ENCODE measurements at regions not wholly inside any gene's neighbourhood (a gene's known extent, or its start where the extent isn't known, plus 50 kb on each side); places are given as distances from the start of the nearest gene placed in this dataset.

GRCh38 chr1:101298663-101299062, 61.8 kb downstream of the S1PR1 start:
- peaks cover 31% of the 10 kb centered on the region for H3K4me1 Mint-ChIP-seq (ENCODE audit: low read depth, unreplicated experiment)
- DNase-seq = no peak
- H3K4me3 Mint-ChIP-seq (ENCODE audit: unreplicated experiment) = no peak overlapping the region
- no peak for TF ChIP-seq CTCF (IDR thresholded peaks at IDR 0.05; ENCODE audit: partially characterized antibody, unreplicated experiment)
- H3K36me3 Mint-ChIP-seq (ENCODE audit: unreplicated experiment) = no peaks in the 10 kb centered on the region
- peak overlapping the region; percentile 98 for H3K27ac Mint-ChIP-seq (ENCODE audit: unreplicated experiment)
- H3K27me3 Mint-ChIP-seq (ENCODE audit: unreplicated experiment) = peaks cover 8% of the 10 kb centered on the region
- peaks cover 12% of the 10 kb centered on the region for H3K9me3 Mint-ChIP-seq (ENCODE audit: unreplicated experiment)

- H3K27me3 Mint-ChIP-seq (ENCODE audit: unreplicated experiment) = peaks cover 8% of the 10 kb centered on the region
- H3K4me3 Mint-ChIP-seq (ENCODE audit: unreplicated experiment) = no peak overlapping the region
- H3K4me1 Mint-ChIP-seq (ENCODE audit: low read depth, unreplicated experiment) = peaks cover 29% of the 10 kb centered on the region
- DNase-seq = no peak
- TF ChIP-seq CTCF (IDR thresholded peaks at IDR 0.05; ENCODE audit: partially characterized antibody, unreplicated experiment) = no peak
- H3K9me3 Mint-ChIP-seq (ENCODE audit: unreplicated experiment) = peaks cover 12% of the 10 kb centered on the region
- H3K36me3 Mint-ChIP-seq (ENCODE audit: unreplicated experiment) = no peaks in the 10 kb centered on the region
- H3K27ac Mint-ChIP-seq (ENCODE audit: unreplicated experiment) = no peak overlapping the region
Observed at GRCh38 chr1:101299141-101299540, 62.3 kb downstream of the S1PR1 start.

GRCh38 chr1:101299710-101300109, 62.9 kb downstream of the S1PR1 start:
- no peak for DNase-seq
- no peak overlapping the region for H3K27ac Mint-ChIP-seq (ENCODE audit: unreplicated experiment)
- no peak for TF ChIP-seq CTCF (IDR thresholded peaks at IDR 0.05; ENCODE audit: partially characterized antibody, unreplicated experiment)
- peaks cover 29% of the 10 kb centered on the region for H3K4me1 Mint-ChIP-seq (ENCODE audit: low read depth, unreplicated experiment)
- H3K27me3 Mint-ChIP-seq (ENCODE audit: unreplicated experiment) = peaks cover 8% of the 10 kb centered on the region
- no peaks in the 10 kb centered on the region for H3K36me3 Mint-ChIP-seq (ENCODE audit: unreplicated experiment)
- H3K9me3 Mint-ChIP-seq (ENCODE audit: unreplicated experiment) = peaks cover 12% of the 10 kb centered on the region
- H3K4me3 Mint-ChIP-seq (ENCODE audit: unreplicated experiment) = no peak overlapping the region

GRCh38 chr1:101300916-101301315, 64.1 kb downstream of the S1PR1 start:
- no peak overlapping the region for H3K27ac Mint-ChIP-seq (ENCODE audit: unreplicated experiment)
- no peak overlapping the region for H3K4me3 Mint-ChIP-seq (ENCODE audit: unreplicated experiment)
- peaks cover 8% of the 10 kb centered on the region for H3K27me3 Mint-ChIP-seq (ENCODE audit: unreplicated experiment)
- no peak for TF ChIP-seq CTCF (IDR thresholded peaks at IDR 0.05; ENCODE audit: partially characterized antibody, unreplicated experiment)
- no peak for DNase-seq
- H3K36me3 Mint-ChIP-seq (ENCODE audit: unreplicated experiment) = no peaks in the 10 kb centered on the region
- H3K4me1 Mint-ChIP-seq (ENCODE audit: low read depth, unreplicated experiment) = peaks cover 30% of the 10 kb centered on the region
- H3K9me3 Mint-ChIP-seq (ENCODE audit: unreplicated experiment) = peaks cover 12% of the 10 kb centered on the region

- Mint-ChIP-seq H3K27me3 (ENCODE audit: unreplicated experiment) (peaks cover 8% of the 10 kb centered on the region), H3K9me3 (ENCODE audit: unreplicated experiment) (peaks cover 12% of the 10 kb centered on the region), H3K4me3 (ENCODE audit: unreplicated experiment) (no peak overlapping the region), H3K27ac (ENCODE audit: unreplicated experiment) (no peak overlapping the region), H3K36me3 (ENCODE audit: unreplicated experiment) (no peaks in the 10 kb centered on the region), H3K4me1 (ENCODE audit: low read depth, unreplicated experiment) (peaks cover 27% of the 10 kb centered on the region)
- no peak for TF ChIP-seq CTCF (IDR thresholded peaks at IDR 0.05; ENCODE audit: partially characterized antibody, unreplicated experiment)
- no peak for DNase-seq
Observed at GRCh38 chr1:101301446-101302057, 64.7 kb downstream of the S1PR1 start.

All from glutamatergic neuron (in vitro differentiated cells).